ENCODE measurements at regions not wholly inside any gene's neighbourhood (a gene's known extent, or its start where the extent isn't known, plus 50 kb on each side); places are given as distances from the start of the nearest gene placed in this dataset.

GRCh38 chr7:84390845-84391244, 196.3 kb upstream of the SEMA3A start:
- TF ChIP-seq CTCF (IDR thresholded peaks at IDR 0.05) (no peak), POLR2AphosphoS5 (IDR thresholded peaks at IDR 0.05; ENCODE audit: low read depth, low read length) (no peak)
